Endothelial cell of umbilical vein (primary cell): ENCODE measurements at regions not wholly inside any gene's neighbourhood (a gene's known extent, or its start where the extent isn't known, plus 50 kb on each side); places are given as distances from the start of the nearest gene placed in this dataset.

Source experiments
- CTCF ChIP-seq, 2 donors: IDR thresholded peaks; 1 replicate in 1 of 2; 2 replicates in 1 of 2; pipeline ENCODE4 v1.5.1; 2011; ENCODE audit warnings: low read length in 2 of 2, mild to moderate bottlenecking in 2 of 2, moderate library complexity in 2 of 2, control low read depth in 1 of 2, inconsistent platforms in 1 of 2, low read depth in 1 of 2; ENCODE audit not compliant: insufficient read depth in 1 of 2; ENCODE audit errors: extremely low read depth in 1 of 2
- JUN ChIP-seq: IDR thresholded peaks from 2 replicates; pipeline ENCODE4 v1.6.1; 2011; ENCODE audit warnings: borderline replicate concordance, low read depth; ENCODE audit not compliant: insufficient read length, insufficient read depth
- MYC ChIP-seq: IDR thresholded peaks from one replicate; pipeline ENCODE4 v1.6.1; 2011; ENCODE audit warnings: mild to moderate bottlenecking, low read depth, low read length
- POLR2A ChIP-seq: IDR thresholded peaks from 2 replicates; pipeline ENCODE4 v1.6.1; 2012; ENCODE audit warnings: low read depth, mild to moderate bottlenecking, control low read depth, low read length
- POLR2AphosphoS5 ChIP-seq: IDR thresholded peaks from 2 replicates; pipeline ENCODE4 v1.6.1; 2012; ENCODE audit warnings: low read depth, mild to moderate bottlenecking, control low read depth, low read length, moderate library complexity; ENCODE audit not compliant: insufficient read depth

GRCh38 chr6:119470893-119471542 lies 121.5 kb upstream of the MAN1A1 start:
- TF ChIP-seq POLR2A (no peak), MYC (no peak), JUN (no peak), CTCF (IDR thresholded peaks at IDR 0.05; ENCODE audit: extremely low read depth in 1 of 2, insufficient read depth in 1 of 2, low read depth in 1 of 2, low read length in 2 of 2) (no peak), POLR2AphosphoS5 (no peak)
